Hypothalamus (tissue), 51 donors: ENCODE measurements at regions not wholly inside any gene's neighbourhood (a gene's known extent, or its start where the extent isn't known, plus 50 kb on each side); places are given as distances from the start of the nearest gene placed in this dataset.
"Not testable (repeated sequence)": the region's sequence is repeated elsewhere in the genome, so short reads cannot be mapped to it uniquely, and the experiment has no call there.

ENCODE experiments used
- DNase-seq, 51 donors: peaks; one replicate each; lab custom pipeline; 2025; lab: John Stamatoyannopoulos, UW

DNA sequence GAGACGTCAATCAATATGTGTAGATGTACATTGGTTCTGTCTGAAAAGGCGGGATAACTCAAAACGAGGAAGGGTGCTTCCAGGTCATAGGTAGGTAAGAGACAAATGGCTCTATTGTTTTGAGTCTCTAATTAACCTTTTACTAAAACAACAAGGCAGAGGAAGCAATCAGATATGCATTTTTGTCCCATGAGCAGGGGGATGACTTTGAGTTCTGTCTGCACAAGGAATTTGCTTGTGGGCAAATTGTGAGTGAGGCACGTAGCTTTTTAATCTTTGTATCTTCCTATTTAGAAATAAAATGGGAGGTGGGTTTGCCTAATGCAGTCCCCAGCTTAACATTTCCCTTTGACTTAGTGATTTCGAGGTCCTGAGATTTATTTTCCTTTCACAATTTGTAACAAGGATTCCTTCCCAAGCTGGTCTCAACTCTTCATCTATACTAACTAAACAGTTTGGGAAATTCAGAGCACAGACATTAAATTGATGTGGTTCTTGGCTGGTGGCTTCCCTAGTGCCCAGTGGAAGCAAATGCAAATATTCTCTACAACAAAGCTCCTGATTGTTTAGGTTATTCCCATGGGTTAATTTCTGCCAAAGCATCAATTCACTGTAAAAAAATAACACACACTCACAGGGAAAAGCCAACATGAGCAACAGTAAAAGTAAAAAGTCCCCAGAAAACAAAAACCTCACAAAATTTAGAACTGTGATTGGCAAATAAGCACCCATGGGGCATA lies 738.8 kb upstream of the SGO1 start:
- DNase-seq = no peak

DNA sequence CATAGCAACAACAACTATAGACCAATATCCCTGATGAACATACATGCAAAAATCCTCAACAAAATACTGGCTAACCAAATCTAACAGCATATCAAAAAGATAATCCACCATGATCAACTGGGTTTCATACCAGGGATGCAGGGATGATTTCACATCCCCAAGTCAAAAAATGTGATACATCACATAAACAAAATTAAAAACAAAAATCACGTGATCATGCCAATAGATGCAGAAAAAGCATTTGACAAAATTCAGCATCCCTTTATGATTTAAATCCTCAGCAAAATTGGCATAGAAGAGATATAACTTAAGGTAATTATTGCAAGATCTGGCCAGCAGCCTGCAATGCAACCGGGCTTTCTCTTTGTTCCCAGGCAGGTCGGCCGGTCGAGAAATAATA lies 735.1 kb upstream of the SGO1 start:
- not testable (repeated sequence) for DNase-seq

DNA sequence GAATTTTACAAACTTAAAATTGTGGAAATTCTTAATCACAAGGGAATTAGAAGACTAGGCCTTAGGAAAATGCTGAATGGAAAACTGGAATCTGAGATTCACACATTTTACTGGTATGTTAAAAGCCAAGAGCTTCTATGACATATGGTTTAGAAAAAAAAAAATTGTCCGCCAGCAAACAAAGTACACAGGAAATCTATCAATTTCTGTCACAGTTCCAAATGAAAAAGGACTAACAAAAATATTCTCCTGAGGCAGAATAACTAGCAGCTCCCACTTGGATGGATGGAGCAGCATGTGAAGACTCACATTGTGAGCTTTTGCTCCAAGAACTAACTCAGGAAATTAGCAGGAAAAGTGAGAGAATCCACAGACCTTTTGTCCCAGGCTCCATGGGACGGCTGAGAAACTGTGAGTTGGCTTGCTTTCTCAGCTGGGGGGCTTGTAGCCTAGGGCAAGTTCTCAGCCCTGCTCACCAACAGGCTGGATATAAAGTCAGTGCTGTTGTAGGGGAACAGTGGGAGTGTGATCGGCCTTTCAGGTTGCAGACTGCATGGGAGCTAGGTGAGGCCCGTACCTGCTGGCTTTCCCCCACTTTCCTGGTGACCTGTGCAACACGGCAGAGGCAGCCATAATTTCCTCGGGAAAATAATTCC lies 731.1 kb upstream of the SGO1 start:
- no peak for DNase-seq

DNA sequence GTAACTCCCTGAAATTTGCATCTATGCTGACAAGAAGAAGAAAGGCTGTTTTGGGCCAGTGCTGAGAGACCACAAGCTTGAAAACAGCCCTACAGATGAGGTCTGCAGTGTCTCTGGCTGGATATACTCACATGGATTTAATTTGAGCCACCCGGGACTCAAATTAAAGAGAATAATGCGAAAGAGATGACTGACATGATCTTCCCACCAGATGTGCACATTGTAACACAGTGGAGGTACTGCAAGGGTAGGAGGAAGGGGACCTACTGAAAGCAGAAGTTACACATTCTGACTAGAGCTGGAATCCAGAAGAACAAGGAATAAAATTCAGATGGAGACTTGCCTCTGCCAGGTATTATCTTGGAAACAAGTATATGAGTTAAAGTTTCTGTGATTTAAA lies 728.3 kb upstream of the SGO1 start:
- DNase-seq = no peak

DNA sequence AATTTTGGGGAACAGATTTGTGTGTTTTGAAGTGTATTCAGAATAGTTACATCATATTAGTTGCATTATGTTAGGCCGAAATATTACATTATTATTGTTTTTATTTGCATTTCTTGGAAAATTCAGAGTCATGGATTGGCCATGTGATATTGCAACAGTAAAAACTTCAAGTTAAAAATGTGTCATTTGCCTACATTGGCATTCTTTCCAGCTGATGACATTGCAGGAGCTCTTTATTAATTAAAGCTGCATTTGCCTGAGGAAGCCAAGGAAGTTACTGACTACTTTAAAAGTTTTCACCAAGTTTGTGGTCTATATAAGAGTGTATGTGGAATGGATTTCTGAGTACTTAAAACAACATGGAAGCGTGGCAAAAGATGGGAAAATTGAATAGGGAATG lies 726.4 kb upstream of the SGO1 start:
- no peak for DNase-seq

DNA sequence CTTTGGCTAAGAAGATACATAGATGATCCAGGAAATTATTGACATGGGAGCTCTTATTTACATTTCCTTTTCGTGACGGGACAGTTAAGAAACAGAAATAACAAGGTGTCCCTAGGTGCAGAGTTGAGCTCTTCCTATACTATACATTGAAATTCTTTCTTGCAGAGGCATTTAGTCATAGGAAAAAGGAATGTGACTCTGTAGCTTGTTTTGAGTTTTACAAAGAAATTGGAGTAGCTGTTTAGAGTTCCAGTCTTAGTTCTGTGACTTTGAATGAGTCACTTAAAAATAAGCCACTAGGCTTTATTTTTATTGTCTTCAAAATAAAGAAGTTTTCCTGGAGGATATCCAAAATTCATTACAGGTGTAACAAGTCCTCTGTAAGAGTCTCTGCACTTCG lies 723.5 kb upstream of the SGO1 start:
- DNase-seq = no peak

DNA sequence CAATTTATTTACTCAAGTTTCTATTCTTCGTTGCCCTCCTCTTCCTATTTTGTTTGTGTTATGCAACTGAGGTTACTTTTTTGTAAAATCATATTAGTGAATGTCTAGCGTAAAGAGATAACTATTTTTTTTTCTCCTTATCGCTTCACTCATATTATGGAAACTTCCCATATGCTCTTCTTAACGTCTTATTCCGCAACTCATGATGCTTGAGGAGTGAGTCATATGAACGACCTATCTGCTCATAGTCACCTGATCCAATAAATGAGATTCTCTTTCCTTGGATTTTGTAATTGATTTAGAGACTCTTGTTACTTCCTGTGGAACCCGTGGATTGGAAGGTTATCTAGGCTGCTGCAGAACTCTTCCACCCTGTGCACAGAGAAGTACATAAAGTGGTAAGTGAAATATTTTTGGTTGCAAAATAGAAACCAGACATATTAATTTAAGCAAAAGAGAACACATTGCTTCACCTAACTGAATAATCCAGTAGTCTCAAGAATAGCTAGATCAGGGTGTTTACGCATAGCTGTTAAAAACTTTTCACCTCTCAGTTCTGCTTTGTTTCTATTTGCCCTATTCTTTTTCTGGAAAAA lies 719.3 kb upstream of the SGO1 start:
- DNase-seq = no peak

DNA sequence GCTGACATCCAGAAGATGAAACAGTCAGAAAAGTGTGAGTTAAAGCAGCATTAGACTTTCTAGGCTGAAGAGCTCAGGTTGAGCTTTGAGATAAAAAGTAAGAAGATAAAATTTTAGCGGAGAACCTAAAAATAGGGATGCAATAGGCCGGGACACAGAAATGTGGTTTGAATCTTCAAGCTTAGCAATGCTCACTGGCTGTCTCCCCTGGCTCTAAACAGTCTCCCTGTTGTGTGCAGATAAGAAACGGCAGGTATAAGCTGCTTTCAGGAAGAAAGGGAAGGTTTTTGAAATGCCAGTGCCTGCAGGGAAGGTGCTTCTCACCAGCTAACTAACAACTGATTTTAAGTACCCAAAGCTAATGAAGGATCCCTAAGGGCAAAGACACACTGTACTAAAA lies 718.7 kb upstream of the SGO1 start:
- DNase-seq = no peak

DNA sequence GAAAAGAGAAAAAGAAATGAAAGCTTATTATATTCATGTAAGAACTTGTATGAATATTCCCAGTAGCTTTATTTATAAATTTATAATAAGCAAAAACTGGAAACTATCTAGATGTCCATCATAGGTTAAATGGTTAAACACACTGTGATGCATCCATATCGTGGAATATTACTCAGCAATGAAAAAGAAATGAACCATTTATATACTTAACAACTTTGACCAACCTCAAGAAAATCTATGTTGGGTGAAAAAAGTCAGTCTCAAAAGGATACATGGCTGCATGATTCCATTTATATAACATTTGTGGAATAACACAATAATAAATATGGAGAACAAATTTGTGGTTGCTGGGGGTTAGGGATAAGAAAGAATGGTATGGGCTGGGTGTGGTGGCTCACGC lies 713.0 kb upstream of the SGO1 start:
- DNase-seq = no peak

DNA sequence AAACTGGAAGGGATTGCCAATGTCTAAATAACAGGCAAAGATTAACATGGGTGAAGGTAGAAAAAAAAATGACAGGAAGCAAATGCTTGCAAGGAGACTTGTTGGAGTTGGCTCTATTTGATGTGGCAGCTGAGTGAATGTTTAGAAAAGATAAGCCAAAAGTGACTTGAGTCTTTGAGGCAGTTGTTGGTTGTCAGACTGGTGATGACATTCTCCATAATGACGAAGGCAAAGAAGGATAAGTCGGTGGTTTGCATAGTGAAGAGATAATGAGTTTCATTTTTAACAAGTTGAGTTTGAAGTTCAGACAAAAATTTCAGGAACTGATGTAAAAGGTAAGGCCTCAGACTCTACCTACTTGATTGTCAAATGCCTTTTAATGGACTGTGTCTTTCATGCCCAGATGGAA lies 704.1 kb upstream of the SGO1 start:
- no peak for DNase-seq

DNA sequence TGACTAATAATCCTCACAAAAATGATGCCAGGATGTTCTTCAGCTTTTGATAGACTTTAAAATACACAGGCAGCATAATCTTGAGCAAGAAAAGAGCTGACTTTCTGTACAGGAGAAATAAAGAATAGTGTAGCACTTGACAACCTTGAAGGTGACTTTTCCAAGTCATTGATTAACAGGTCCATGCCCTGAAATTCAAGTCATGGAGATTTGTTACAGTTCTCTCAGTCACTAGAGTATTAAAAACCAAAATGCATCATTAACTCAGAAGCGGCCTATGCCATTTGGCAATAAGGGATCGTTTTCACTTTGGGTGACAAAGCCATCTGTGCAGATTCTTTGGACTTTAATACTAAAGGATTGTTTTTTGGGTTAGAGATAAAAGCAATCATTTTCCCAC lies 692.7 kb upstream of the SGO1 start:
- no peak for DNase-seq

DNA sequence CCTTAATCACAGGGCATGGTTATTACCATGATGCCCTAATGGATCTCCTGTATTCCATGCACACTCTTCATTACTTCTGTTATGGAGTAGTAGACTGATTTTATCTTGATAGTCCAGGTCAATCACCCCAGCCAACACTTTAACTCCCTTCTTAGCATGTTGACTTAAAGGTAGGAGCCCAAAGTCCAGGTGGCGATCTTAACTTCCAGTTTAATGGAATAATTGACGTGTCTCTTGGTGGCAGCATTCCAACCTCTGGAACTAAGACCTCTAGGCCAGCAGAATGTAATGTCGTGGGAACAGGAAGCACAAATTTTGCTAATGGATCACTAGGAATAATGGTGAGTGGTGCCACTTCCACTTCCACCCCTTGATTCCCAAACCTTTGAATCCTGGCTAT lies 687.2 kb upstream of the SGO1 start:
- DNase-seq = no peak

DNA sequence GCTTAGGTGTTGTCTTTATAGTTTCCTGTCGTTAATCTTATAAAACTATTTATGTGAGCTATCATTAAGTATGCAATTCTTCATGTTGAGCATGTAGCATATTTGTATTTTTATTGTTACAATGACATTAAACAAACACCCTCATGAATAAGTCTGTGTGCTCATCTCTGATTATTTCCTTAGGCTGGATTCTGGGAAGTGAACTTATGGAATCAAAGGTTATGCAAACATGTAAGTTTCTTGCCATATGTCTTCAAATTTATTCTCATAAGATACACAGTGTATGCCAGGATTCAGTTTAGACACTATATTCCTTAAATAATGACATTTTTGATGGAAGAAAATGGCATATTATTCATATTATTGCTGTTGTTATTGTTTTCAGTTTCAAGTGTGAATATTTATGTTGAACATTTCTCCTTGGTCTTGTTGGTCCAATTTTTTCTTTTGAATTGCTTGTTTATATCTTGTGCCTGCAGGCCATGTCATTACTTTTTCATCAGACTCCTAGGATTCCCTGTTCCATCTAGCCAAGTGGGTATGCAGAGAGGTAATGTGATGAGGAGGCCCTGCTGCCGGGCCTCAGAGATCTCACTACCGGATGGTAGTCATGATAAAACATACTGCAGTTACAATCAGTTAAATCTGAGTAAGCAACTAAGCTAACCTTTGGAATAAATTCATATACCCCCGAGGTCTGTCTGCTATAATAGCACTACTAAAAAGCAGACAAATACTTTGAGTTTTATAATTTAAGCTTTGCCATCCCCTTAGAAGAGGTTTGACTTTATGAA lies 684.3 kb upstream of the SGO1 start:
- DNase-seq = no peak

DNA sequence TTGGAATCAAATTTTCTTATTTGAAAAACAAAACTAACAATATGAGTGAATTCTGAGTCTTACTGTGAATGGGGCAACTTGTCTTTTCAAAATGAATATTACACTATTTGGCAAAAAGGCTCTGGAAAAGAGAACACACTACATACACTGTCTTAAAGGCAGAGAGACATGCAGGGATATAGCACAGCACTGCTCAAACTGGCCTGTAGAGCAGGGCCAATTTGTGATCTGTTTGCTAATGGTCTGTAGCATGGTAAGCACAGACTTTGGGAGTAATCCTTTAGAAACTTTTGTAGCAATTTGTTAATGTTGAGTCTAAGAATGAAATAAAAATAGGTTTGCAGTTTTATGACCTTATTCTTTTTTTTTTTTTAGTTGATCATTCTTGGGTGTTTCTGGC lies 679.8 kb upstream of the SGO1 start:
- DNase-seq = no peak

DNA sequence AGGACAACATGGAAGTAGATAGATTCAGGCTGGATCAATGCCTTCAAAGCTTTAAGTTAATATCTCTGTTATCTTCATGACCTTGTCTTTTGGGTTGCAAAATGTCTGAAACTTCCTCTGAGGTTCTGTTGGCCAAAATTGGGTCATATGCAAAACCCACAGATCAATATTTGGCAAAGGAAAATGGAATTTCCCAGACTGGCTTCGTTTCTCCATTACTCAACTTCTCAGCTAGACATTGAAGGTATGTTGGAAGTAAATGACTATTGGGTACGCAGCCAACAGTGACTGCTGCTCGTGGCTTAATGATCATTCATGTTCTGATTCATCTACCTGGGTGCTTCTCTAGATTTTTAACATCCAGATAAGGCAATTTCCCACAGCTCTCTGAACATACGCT lies 675.4 kb upstream of the SGO1 start:
- no peak for DNase-seq

DNA sequence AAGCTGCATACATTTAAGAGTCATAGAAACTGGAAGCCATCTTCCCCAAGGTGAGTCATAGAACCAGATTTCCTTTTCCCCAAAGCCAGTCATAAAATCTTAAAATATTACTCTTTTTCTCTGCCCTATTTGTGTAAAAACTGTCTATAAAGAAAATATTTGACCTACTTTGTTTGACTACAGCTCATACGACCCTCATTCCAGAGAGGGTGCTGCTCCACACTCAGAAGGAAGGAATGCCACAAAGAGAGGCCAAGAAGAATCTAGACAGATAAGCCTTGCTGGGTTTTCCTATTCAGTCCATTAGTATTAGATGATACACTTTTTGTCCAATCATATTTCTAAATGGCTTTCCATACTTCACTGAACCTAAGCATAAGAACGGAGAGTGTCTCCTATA lies 671.6 kb upstream of the SGO1 start:
- DNase-seq = no peak

DNA sequence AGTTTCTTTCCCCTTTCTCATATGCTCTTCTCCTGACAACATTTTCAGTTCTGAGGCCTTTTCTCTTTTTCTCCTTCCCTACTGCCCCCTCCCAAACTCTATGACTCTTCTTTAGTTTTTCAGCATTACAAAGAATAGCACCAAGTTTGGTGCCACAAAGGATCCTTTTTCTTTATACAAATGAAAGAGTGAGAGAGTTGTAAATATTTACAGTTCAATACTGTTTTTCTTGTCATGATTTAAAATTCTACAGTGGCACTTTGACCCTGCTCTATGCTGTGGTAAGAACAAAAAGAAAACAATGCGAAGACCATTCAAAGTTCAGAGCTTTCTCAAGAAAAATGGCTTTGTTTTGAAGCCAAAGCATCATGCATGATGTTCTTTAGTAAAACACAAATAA lies 667.9 kb upstream of the SGO1 start:
- no peak for DNase-seq

DNA sequence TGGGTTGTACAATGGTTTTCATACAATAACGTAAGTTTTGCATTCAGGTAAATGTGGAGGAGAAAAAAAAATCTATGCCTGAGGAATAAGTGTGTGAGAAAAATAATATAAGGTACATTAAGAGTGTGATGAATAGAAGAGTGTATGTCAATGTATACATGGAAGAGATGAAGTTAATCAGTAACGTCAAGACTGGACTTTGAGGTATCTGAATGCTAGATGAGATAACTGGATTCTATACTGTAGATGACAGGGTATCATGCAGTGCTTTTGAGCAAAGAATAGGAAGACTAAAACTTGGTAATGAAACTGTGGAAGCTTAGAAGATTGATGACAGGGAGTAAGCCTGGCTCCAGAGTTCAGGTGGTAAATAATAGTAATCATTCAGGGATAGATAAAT lies 666.7 kb upstream of the SGO1 start:
- DNase-seq = no peak

DNA sequence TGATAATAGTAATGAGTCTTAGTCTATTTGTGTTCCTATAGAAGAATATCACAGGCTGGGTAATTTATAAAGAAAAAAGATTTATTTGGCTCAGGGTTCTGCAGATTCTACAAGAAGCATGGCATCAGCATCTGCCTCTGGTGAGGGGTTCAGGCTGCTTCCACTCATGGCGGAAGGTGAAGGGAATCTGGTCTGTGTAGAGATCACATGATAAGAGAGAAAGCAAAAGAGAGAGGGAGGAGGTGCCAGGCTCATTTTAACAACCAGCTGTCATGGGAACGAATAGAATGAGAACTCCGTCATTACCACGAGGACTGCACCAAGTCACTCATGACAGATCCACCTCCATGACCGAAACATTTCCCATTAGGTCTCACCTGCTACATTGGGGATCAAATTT lies 664.0 kb upstream of the SGO1 start:
- DNase-seq = no peak

DNA sequence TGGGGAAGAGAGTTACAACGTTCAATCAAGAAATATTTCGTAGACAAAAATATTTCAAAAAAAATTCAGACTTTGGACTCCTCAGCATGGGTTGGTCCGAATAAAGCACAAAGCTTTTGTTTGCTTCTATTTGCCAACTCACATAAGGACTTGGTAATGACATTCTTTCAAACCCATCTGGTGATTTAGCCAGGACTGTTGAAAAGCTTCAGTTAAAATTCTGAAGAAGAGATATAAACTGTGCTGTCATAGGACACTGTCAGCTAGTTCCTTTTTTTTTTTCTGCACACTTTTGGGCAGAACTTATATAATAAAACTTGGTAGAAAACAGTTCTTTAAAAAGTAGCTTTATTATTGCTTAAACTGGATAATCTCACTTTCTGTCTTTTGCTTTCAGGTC lies 660.8 kb upstream of the SGO1 start:
- no peak for DNase-seq

DNA sequence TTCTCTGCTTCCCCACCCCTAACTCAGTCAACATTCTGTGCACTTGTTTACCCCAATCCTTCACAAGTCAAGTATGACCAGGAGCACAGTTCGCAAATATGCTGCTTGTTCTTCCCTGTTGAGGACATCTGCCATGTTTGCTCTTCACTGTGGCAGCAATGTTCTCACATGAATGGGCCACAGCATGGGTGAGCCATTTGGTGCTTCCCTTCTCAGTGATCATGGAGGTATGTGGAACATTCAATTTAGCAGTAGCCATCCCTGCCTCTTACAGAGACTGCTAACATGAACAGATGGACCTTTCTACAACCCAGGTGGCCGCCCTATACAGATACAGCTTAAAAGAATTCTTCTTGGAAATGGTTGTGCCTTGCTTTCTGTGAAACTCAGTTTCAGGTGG lies 660.1 kb upstream of the SGO1 start:
- DNase-seq = no peak

DNA sequence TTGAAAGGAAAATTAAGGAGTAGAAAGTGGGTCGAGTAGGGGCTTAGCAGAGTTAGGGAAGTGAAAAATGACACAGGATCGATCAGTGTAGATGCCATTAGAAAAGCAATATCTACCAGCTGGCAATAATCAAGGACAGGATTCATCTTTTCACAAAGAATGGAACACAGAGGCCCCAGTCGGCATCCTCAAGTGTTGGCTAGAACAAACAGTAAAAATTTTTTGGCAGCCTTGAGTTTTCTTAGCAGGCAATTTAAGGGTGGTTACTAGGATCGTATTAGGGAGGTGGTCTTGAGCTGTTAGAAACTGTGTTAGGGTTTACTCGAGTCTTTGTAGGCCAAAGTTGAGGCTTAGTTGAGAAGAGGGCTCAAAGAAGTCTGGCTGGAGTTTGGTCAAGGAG lies 658.8 kb upstream of the SGO1 start:
- DNase-seq = no peak
